NT2/D1 (cell line): ENCODE measurements at regions not wholly inside any gene's neighbourhood (a gene's known extent, or its start where the extent isn't known, plus 50 kb on each side); places are given as distances from the start of the nearest gene placed in this dataset.

Experiments used
- SUZ12 ChIP-seq: IDR thresholded peaks from 2 replicates; pipeline ENCODE4 v1.6.1; 2011; ENCODE audit not compliant: insufficient read length, insufficient read depth; ENCODE audit errors: extremely low read depth
- YY1 ChIP-seq: IDR thresholded peaks from 2 replicates; pipeline ENCODE4 v1.6.1; 2011; ENCODE audit not compliant: insufficient read length, insufficient read depth
- ZNF274 ChIP-seq: IDR thresholded peaks from 2 replicates; pipeline ENCODE4 v1.6.1; 2011; ENCODE audit warnings: mild to moderate bottlenecking, low read depth, low read length

GRCh38 chr5:104840284-104840683 lies 1277.7 kb upstream of the NUDT12 start:
- TF ChIP-seq ZNF274: no peak
- TF ChIP-seq SUZ12: no peak
- TF ChIP-seq YY1: no peak
